GM18517 (cell line): ENCODE measurements at regions not wholly inside any gene's neighbourhood (a gene's known extent, or its start where the extent isn't known, plus 50 kb on each side); places are given as distances from the start of the nearest gene placed in this dataset.
"Not testable (repeated sequence)": the region's sequence is repeated elsewhere in the genome, so short reads cannot be mapped to it uniquely, and the experiment has no call there.

Source experiments
- ATAC-seq: cut with Tn5 transposase; IDR thresholded peaks from one replicate; pipeline ENCODE4 v1.9.1; 2021; ENCODE audit warnings: mild to moderate bottlenecking, moderate library complexity; ENCODE audit not compliant: unreplicated experiment

DNA sequence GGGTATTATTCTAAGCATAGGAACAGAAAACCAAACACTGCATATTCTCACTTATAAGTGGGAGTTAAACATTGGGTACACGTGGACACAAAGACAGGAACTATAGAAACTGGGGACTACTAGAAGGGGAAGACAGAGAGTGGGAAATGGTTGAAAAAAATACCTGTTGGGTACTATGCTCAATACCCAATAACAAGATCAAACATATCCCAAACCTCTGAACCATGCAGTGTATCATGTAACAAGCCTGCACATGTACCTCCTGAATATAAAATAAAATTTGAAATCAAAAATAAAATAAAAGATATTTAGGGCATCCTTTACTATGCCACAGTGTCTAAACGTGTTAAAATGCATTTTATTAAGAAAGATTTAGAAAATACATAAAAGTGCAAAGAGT lies 221.0 kb upstream of the TFPI start:
- ATAC-seq: no peak

- ATAC-seq: no peak
Measured at GRCh38 chr2:187775651-187776050, 221.4 kb upstream of the TFPI start.

DNA sequence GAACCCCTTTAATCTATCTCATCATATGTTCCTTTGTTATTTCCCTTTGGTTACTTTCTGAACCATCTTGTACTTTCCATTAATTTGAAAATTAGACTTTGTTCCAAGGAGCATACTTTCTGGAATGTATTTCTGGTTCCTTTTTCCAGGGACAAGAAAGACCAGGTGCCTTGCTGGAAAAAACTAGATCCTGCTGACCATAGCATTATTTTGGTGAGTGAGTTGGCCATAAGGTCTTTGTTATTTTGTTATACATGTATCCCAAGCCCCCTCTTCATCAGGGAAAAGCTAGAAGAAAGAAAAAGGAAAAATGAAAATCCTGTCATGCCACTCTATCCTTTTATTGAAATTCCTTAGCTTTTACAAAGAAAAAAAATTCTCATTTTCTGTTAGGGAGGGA lies 228.1 kb upstream of the TFPI start:
- ATAC-seq: no peak

DNA sequence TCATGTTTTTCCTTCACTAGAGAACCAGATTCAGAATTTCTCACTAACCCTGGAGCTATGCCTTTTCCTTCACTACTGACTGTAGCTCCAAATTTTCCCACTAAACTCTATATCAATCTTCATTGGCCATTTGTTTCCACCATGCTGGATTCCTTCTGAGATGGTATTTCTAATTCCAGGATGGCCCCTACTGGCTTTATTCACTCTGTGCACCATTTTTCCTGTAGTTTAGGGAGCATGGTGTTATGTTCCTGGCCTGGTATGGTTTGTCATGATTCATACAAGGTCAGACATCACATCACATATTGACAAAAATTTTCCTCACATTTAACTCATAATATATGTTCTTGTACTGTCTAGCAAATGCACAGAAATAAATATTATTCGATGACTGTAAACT lies 229.2 kb upstream of the TFPI start:
- ATAC-seq: no peak

- not testable (repeated sequence) for ATAC-seq
Measured at GRCh38 chr2:187784138-187784537, 229.9 kb upstream of the TFPI start.

DNA sequence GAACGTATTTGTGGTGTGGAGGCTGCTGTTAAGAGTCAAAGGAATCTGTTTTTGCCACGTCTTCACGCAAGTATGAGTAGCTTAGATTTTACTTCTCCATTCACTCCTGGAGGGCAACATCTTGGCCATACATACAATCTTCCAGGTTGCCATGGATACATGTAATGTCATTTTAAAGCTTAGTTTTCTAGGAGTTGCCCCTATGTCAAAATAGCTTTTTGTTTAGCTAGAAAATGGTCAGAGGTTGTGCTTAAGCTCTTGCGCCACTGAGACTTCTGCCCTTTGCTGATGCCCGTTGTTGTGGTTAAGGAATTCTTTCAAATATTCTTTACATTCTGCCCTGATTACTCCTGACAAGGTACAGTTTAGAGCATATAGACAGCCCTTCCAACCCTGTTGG lies 245.4 kb upstream of the TFPI start:
- no peak for ATAC-seq

DNA sequence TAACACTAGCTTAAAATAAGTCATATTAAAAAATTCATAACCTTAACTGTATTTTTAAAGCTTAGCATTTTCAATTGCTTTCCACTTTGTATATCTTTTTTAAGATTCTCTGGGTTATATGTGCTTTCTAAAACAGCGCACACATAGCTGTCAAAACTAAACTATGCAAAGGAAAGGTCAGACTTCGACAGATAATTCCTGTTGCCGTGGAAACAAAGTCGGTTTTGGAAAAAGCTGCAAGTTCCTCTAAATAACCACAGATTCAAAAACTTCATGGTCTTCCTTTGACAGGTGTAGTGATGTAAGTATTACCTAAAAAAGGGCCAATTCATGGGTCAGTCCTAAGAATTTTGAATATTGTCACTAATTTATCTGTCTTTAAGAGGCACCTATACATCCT lies 249.6 kb upstream of the TFPI start:
- no peak for ATAC-seq

GRCh38 chr2:187815113-187815512 lies 260.9 kb upstream of the TFPI start:
- no peak for ATAC-seq

DNA sequence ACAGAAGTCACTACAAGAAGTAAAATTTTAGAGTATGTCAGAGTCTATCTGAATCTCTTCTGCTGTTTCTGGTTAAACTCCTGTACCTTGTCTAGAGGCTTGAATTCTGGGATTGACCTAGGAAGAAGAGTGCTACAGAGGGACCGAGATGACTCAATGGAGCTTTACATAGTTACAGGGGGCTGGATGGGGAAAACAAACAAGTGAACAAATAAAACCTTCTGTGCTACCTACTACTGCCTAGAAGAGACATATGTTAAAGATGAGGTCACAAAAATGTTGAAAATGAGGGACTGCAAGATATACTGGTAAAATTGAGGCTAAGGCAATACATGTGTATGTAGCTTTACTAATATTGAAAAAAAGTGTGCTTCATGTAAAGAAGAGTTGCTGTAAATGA lies 265.4 kb upstream of the TFPI start:
- no peak for ATAC-seq

DNA sequence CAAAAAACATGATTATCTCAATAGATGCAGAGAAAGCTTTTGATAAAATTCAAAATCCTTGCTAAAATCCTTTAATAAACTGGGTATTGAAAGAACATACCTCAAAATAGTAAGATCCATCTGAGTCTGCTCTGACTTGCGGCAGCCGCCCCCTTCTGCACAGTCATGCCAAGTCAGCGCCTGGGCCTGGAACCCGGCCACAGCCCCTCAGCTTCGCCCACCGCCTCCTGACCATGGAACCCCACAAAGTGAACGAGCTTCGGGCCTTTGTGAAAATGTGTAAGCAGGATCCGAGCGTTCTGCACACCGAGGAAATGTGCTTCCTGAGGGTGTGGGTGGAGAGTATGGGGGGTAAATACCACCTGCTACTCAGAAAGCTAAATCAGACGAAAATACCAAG lies 270.9 kb upstream of the TFPI start:
- no peak for ATAC-seq

- no peak for ATAC-seq
Measured at GRCh38 chr2:187826023-187826422, 271.8 kb upstream of the TFPI start.

DNA sequence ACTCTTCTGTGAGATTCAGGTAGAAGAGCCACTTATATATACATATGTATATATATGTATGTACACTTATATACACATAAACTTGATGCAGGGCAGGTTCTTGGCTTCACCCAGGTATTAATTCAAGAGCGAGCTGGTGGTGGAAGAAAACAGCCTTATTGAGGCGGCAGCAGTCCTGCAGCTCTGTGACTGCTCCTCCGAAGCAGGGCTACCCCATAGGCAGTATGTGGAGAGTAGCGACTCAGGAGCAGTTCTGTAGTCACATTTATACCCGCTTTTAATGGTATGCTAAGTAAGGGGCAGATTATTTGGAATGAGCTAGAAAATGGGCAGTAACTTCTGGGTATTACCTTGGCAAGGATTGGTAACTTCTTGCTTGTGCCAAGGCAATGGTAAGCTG lies 280.6 kb upstream of the TFPI start:
- no peak for ATAC-seq

GRCh38 chr2:187838690-187839089 lies 284.5 kb upstream of the TFPI start:
- no peak for ATAC-seq

GRCh38 chr2:187842315-187842714 lies 288.1 kb upstream of the TFPI start:
- no peak for ATAC-seq

- peak; percentile 71 for ATAC-seq
Measured at GRCh38 chr2:187842978-187843847, 289.0 kb upstream of the TFPI start.

DNA sequence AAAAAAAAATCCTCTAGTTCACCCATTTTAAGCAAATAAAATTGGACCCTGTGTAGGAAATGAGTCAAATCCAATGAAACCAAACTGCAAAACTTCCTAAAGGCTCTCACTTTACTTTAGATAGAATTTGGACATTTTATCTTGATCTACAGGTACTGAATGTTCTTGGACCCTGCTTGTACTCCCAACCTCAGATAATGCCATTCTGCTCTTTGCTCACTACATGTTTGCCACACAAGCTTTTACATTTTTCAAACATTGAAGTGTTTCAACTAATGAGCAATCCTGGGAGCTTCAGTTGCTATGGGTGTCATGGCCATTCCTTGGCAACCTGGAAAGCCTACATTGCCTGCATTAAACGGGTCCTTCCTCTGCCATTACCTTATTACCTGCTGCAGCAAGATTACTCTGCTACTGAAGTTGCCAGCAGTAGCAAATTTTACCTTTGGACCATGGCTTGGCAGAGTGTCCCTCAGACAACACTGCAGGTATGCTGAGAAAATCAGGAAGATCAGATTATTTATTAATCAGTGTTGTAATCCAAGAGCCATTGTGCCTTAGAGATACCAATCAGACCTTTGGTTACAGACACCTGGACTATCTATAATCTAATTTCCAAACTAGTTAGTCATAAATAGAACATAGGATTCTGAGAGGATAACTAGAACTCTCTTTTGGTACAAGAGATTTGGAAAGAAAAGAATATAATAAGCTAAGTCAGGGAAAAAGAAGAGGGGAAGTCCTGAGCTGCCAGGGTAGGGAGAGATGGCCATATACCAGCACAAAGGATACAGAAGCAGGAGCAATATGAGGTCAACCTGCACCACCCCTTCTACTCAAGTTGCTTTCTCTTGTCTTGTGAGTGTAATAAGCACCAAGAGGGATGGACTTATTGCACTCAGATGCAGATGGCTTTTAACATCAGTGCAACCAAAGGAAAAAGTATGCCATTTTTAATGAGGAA lies 293.3 kb upstream of the TFPI start:
- ATAC-seq: no peak

DNA sequence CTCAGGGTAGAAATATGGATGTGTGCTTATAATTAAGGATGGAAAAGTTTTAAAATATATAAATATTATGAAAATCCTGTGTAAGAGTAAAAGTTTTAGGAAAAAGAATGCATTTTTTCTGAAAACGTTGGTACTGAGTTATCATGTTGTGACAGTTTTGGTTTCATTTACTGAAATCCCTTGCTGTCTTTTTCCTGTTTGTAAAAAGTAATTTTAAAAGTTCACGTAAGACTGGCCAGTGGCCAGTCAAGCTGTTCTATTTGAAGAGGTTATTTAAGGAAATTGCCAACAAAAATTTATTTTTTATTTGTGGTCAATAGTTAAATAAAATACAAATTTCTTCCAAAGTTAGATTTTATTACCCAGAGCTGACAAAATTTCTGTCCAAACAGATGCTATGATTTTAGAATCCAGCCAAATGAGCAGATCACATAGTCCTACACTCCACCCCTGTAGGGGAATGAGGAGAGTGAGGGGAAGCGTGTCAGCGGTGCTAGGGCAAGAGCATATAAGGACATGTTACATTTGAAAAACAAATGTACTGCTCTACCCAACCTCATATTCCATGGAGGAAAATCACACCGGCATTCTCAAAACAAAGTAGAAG lies 297.8 kb upstream of the TFPI start:
- ATAC-seq: no peak

- ATAC-seq: no peak
Measured at GRCh38 chr2:187853381-187853791, 299.2 kb upstream of the TFPI start.

DNA sequence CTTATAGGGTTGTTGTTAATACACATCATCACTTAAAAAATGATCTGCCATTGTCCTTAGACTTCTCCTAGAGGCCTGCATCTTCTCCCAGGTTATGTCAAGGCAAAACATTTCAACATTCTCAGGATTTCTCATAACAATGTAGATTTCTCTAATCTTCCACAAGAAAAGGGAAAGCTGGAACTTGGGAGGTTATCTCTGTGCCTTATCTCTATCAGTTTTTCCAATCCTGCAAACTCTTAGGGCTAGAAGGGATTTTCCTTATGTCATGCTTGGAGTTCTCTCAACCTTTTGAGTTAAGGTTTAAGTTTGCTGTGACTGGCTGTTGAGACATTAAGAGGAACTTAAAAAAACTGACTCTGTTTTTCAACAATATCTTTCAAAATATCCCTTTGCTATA lies 300.6 kb upstream of the TFPI start:
- no peak for ATAC-seq

GRCh38 chr2:187855689-187856088 lies 301.5 kb upstream of the TFPI start:
- ATAC-seq: no peak

DNA sequence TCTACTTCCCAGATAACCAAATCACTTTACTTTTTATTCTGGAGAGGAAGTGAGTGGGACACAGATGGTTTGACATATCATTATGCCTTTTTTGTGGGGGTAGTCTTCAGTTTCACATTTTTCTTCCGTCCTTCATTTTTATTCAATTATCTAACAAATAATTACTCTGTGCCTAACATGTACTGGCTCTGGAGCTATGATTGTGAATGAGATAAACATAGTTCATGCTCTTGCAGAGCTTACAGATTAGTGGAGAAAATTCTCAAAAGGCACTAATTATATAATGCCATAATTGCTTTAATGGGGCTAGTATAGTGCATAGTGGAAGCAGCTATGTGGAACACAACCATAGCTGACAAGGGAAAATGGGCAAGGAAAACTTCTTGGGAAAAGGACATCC lies 303.6 kb upstream of the TFPI start:
- ATAC-seq: no peak
